ENCODE measurements at regions not wholly inside any gene's neighbourhood (a gene's known extent, or its start where the extent isn't known, plus 50 kb on each side); places are given as distances from the start of the nearest gene placed in this dataset.

DNA sequence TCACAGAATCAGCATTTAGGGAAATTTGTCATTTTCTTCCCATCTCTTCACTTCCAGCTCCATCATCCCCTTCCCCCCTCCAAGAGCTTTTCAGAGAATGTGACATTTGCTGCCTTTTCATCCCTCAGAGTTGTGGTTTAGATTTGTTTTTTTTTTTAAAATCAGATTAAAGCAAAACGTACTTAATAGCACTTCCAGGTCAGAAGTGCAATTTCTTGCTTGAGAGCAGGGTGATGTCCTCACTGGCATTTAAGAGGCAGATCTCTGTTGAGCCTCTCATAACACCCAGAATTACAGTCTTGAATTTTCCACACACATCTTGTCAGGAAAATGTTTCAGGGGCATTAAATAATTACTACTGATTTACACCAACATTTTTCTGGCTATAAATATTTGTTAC, 236.8 kb upstream of the VLDLR start:
- Histone ChIP-seq H3K27ac (ENCODE audit: control insufficient read depth, insufficient read depth) (no peak overlapping the region), H3K9me3 (replicated peaks; ENCODE audit: control insufficient read depth, insufficient read depth, low read length) (no peaks in the 10 kb centered on the region), H3K4me2 (ENCODE audit: control insufficient read depth, insufficient read depth) (no peak overlapping the region), H3K4me3 (no peak overlapping the region), H2AFZ (ENCODE audit: control insufficient read depth, low read depth, low read length) (no peak overlapping the region), H3K9ac (ENCODE audit: control insufficient read depth, insufficient read depth, low read length) (no peak overlapping the region), H3K4me1 (ENCODE audit: control insufficient read depth, insufficient read depth, low read length) (no peaks in the 10 kb centered on the region), H4K20me1 (ENCODE audit: control insufficient read depth, insufficient read depth) (no peaks in the 10 kb centered on the region), H3K79me2 (ENCODE audit: control insufficient read depth, insufficient read depth, low read length) (no peaks in the 10 kb centered on the region), H3K27me3 (replicated peaks in 1 of 2; ENCODE audit: control insufficient read depth in 2 of 2, insufficient read depth in 2 of 2, low read length in 1 of 2) (no peaks in the 10 kb centered on the region), H3K36me3 (ENCODE audit: control insufficient read depth in 2 of 2, insufficient read depth in 2 of 2, low read length in 1 of 2) (no peaks in the 10 kb centered on the region)
- FAIRE-seq = no peak
- ChIA-PET SMC1A (ENCODE audit: uncharacterized antibody, unreplicated experiment) (interaction anchor here (0.8 to 1.6 kb wide), 2 partner anchors 174 to 203 kb away, joined by 3 read pairs; no protein-coding TSS in a partner anchor), RAD21 (ENCODE audit: unreplicated experiment) (no interaction called here), CTCF (interaction anchor here (0.6 kb wide), 1 partner anchor 1415 kb away, joined by 3 read pairs; no protein-coding TSS in a partner anchor), POLR2A (no interaction called here)
- in situ Hi-C loops (cut with MboI) (no loop called here), intact Hi-C loops (cut with micrococcal nuclease; ENCODE audit: unreplicated experiment) (no loop called here)
- DNase-seq (ENCODE audit: low read depth, low spot score) = no peak
- 0% methylated on average over 1 of the region's 1 CpG for WGBS (ENCODE audit: insufficient coverage, insufficient replicate concordance, low lambda C conversion rate, missing lambda C conversion rate)
- no peak for ATAC-seq
- no TSS peak for BruUV-seq (replicated peaks)
- TF ChIP-seq, protein P1, sequence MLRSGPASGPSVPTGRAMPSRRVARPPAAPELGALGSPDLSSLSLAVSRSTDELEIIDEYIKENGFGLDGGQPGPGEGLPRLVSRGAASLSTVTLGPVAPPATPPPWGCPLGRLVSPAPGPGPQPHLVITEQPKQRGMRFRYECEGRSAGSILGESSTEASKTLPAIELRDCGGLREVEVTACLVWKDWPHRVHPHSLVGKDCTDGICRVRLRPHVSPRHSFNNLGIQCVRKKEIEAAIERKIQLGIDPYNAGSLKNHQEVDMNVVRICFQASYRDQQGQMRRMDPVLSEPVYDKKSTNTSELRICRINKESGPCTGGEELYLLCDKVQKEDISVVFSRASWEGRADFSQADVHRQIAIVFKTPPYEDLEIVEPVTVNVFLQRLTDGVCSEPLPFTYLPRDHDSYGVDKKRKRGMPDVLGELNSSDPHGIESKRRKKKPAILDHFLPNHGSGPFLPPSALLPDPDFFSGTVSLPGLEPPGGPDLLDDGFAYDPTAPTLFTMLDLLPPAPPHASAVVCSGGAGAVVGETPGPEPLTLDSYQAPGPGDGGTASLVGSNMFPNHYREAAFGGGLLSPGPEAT (IDR thresholded peaks at IDR 0.05; ENCODE audit: low read depth) = no peak
- TF ChIP-seq PAX8 (IDR thresholded peaks at IDR 0.05) (no peak), SRF (IDR thresholded peaks at IDR 0.05; ENCODE audit: low read depth in 2 of 2, low read length in 2 of 2) (no peak), MTA2 (IDR thresholded peaks at IDR 0.05; ENCODE audit: low read depth) (no peak), SIX5 (IDR thresholded peaks at IDR 0.05; ENCODE audit: low read depth, low read length, severe bottlenecking) (no peak), ATF7 (IDR thresholded peaks at IDR 0.05; ENCODE audit: low read depth) (no peak), FOXK2 (IDR thresholded peaks at IDR 0.05) (no peak), EP300 (IDR thresholded peaks at IDR 0.05; ENCODE audit: borderline replicate concordance in 1 of 2, control insufficient read depth in 1 of 2, low read depth in 2 of 2, low read length in 2 of 2) (no peak), WRNIP1 (IDR thresholded peaks at IDR 0.05; ENCODE audit: borderline replicate concordance, low read depth, low read length) (no peak), IRF4 (IDR thresholded peaks at IDR 0.05; ENCODE audit: low read depth, low read length) (no peak), STAT1 (conservative IDR thresholded peaks at IDR 0.05) (no peak), NFIC (IDR thresholded peaks at IDR 0.05; ENCODE audit: low read depth, low read length) (no peak), MYC (IDR thresholded peaks at IDR 0.05; ENCODE audit: insufficient read depth, insufficient read length, insufficient replicate concordance, low read length, severe bottlenecking) (no peak)
